ENCODE measurements at regions not wholly inside any gene's neighbourhood (a gene's known extent, or its start where the extent isn't known, plus 50 kb on each side); places are given as distances from the start of the nearest gene placed in this dataset.

- peak in 1 of 3 experiments; percentile 14 for DNase-seq
These were observed 388.7 kb downstream of the FAT4 start for GRCh38 chr4:125703443-125703842.

- DNase-seq = no peak
These were observed 390.0 kb downstream of the FAT4 start for GRCh38 chr4:125704726-125705125.

DNA sequence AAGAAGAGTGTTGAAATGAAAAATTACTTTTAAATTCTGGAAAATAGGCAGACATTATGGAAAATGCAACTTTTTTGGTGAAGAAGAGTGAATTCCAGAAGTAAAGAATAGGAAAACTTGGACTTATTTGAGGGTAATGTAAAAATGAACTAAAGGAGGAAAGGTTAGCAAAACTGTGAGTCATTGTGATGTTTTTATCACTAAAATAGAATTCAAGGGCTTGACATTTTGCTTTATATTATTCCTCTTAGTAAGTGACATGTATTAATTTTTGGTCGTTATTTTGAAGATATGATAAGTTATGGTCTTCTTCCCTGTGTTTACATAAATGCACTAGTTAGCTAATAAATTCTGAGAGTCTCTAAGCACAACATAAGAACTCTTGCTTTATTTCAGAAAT, 390.9 kb downstream of the FAT4 start:
- no peak for DNase-seq

DNA sequence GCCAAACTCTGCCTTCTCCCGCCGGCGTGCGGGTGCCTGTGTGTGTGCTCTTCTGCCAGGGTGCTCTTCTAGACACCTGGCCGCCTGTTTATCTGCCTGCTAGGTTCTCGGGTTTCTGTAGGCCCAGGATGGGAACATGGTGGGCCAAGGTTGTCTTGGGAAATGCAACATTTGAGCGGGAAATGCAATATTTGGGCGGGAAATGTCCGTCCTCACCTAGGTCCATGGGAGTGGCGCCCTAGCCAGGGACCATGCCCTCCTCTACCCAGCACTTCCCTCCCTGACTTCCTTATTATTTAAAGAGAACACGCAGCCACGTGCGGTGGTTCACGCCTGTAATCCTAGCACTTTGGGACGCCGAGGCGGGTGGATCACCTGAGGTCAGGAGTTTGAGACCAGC, 392.6 kb downstream of the FAT4 start:
- no peak for DNase-seq

DNA sequence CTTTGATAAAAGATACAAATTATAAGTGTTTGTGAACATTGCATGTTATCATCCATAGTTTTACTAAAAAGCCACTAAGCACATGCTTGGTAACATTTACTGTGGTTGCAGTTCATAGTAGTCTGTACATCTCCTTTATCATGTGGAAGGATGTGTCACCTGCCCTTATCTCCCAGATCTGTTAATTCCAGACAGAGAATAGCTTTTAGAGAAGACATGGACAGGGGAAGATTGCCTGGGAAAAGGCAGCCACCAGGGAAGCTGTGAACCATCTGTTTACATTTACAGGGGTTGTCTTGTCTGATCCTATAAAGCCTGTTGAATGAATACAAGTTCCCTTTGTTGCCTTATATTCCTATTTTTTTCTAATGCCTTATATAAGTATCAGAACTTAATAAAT, 396.0 kb downstream of the FAT4 start:
- no peak for DNase-seq

GRCh38 chr4:125714049-125714448, 399.3 kb downstream of the FAT4 start:
- no peak for DNase-seq

- DNase-seq = no peak
These were observed 400.1 kb downstream of the FAT4 start for GRCh38 chr4:125714845-125715244.

- no peak for DNase-seq
These were observed 405.2 kb downstream of the FAT4 start for GRCh38 chr4:125719987-125720386.

DNA sequence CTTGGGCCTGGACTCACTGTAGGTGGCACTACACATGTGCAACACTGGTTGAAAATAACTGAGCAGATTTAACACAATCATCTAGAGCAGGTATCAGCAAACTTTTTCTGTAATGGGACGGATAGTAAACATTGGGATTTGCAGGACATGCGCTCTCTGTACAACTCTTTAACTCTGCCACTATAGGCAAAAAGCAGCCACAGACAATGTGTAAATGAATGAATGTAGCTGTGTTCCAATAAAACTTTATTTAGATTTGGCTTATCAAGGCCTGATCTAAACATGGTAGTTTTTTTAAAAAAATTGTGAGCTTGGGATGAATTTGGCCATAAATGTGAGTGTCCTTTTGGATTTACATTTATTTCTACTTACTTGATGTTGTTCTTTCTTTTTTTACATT, 407.3 kb downstream of the FAT4 start:
- DNase-seq = no peak

DNA sequence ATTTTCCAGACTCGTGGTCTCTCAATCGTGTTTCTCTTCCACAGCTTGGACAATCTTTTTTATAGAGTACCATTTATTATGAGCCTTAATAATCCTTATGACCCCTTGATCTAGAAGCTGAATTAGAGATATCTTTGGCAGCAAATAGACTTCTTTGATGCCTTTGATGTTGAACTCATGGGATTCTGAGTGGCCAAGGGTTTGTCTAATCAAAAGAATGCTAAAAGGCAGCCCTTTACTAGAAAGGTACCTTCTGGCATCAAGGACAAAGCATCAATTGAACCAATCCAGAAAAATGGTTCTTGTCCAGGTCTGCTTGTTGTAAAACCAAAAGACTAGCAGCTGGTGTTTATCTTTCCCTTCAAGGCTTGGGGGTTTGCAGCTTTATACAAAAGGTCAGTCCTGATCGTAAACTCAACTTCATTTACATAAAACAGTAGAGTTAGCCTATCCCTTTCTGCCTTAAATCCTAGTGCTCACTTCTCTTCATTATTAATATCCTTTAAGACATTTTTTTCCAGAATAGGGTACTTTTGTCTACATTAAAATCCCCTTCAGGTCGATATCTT, 411.3 kb downstream of the FAT4 start:
- DNase-seq = peak in 1 of 3 experiments; percentile 18

DNA sequence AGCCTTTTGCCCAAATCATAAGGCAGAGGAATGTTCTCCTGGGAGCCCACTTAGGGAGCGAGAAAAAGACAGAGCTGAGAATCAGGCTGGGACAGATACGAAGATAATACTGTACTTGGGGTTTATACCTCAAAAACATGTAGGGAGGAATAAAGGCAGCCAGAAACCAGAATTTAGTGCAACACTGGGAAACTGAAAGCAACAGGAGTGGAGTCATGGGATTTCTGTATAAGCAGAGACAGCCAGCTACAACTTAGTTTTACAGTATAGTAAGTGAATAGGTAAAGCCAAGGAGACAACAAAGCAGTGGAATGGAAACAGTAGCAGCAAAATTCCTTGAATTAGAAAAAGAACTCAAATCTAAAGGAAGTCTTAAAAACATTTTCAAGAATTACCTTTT, 413.2 kb downstream of the FAT4 start:
- DNase-seq = no peak

GRCh38 chr4:125728568-125728967, 413.8 kb downstream of the FAT4 start:
- no peak for DNase-seq

- DNase-seq = no peak
These were observed 414.4 kb downstream of the FAT4 start for GRCh38 chr4:125729171-125729570.

GRCh38 chr4:125732632-125733031, 417.9 kb downstream of the FAT4 start:
- no peak for DNase-seq

DNA sequence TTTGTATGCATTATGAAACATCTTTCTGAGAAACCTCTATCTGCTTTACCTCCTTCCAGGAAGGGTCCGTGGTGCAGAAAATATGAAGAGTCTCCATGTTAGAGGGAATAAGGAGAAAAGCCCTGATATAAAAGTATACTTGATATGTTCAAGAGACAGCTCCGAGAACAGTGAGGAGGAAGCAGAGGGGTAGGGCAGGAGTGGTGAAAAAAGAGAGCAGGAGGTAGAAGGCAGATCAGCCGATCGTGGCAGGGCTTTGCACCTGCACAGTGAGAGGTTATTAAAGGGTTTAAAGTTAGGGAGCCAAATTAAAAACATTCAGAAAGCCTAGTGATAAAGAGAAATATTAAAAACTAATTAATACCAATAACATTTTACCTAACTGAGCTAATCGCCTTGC, 419.7 kb downstream of the FAT4 start:
- no peak for DNase-seq

DNA sequence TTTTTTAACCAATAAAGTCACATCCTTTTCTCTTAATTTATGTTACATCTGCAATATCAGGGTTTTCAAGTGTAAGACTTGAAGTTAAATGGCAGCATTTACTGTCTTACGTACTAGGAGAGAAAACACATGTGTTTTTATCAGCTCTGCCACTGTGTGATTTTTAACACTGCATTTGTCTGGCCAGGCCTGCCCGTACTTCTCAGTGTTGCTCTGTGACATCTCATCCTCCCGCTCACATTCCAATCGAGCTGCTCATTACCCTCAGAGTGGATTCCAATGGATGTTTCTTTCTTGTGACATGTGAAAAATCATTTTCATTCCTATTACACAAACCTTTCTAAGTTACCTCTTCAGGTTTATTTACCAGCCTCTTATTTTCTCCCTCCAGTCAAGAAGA, 420.3 kb downstream of the FAT4 start:
- no peak for DNase-seq

GRCh38 chr4:125736057-125736456, 421.3 kb downstream of the FAT4 start:
- no peak for DNase-seq

- no peak for DNase-seq
These were observed 425.0 kb downstream of the FAT4 start for GRCh38 chr4:125739760-125740159.

DNA sequence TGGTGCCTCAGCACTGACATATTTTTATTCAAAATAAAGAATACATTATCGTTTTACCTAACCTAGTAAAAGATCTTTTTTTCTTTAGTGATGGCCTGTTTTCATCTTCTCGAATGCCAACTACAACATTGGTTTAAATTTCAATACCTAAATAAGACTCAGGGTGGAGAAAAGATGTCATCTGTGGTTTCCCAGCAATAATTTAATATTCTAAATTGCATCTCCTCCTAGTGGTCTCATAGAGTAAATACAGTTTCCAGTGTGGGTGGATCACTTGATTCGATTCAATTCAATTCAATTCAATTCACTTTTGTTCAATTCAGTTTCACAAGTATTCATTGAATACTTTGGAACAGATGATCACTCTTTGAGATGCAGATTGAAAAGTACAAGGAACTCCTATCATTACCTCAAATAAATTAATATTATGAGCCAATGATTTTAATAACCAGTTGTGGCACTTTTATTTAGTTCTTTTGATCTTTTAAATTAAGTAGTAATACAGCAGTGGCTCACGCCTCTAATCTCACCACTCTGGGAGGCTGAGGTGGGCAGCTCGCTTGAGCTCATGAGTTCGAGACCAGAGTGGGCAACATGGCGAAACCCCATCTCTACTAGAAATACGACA, 427.2 kb downstream of the FAT4 start:
- peak in 1 of 3 experiments; percentile 37 for DNase-seq

GRCh38 chr4:125744891-125745364, 430.2 kb downstream of the FAT4 start:
- no peak for DNase-seq

GRCh38 chr4:125749354-125749753, 434.6 kb downstream of the FAT4 start:
- no peak for DNase-seq

DNA sequence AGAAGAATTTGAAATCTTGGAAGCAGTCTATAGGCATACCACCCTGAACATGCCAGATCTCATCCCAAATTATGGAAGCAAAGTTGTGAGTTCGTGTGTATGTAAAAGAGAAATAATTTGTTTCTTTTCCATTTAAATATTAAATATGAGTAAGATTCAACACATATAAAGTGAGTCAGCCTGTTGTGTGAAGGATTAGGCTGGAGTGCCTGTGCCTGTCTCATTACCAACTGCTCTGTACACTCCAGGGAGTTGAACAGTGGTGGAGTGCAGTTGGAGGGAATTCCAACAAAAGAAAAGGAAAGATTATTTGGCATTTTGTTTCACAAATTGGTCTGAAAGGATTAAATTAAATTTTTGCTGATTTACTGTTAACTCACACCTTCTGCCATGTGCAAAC, 435.6 kb downstream of the FAT4 start:
- no peak for DNase-seq

DNA sequence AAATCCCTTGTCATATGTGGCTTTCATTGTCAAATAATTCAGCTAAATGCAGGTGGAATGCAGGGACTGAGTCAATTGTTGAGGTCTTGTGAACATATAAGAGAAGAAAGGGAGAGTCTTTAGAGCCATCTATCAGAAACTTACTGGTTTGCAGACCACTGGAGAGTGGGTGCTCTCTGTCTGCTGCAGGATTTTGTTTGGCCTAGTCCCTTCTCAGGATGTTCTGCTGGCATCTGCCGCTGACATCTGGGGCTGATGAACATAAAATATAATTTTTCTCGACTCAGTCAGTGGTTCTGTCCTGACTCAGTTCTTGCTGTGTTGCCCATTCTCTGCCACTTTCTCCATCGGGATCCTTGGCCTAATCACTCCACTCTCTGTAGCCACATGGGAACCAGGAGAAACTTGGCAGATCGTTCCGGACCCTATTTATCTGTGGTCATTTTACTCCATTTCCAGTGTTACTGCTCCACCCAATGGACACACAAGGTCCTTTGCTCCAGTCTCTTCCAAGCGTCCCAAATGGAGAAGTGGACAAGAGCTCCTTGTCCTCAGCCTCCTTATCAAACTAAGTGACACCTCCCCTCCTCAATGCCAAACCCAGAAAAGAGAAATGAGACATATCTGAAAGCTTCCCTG, 436.2 kb downstream of the FAT4 start:
- peak in 1 of 3 experiments; percentile 32 for DNase-seq

GRCh38 chr4:125758438-125758837, 443.7 kb downstream of the FAT4 start:
- DNase-seq = no peak

Measured in NCI-H1417 (cell line).